DMS153 treated with DMSO at 0.1 percent for 48 hours (cell line): ENCODE measurements at regions not wholly inside any gene's neighbourhood (a gene's known extent, or its start where the extent isn't known, plus 50 kb on each side); places are given as distances from the start of the nearest gene placed in this dataset.

Source experiments
- DNase-seq: peaks from one replicate; lab custom pipeline; 2025; ENCODE audit not compliant: unreplicated experiment; lab: John Stamatoyannopoulos, UW

- peak; percentile 36 for DNase-seq
Measured at GRCh38 chr6:167574431-167575151, 249.7 kb downstream of the TTLL2 start.

- DNase-seq: peak; percentile 36
Measured at GRCh38 chr6:167575158-167575696, 250.3 kb downstream of the TTLL2 start.

GRCh38 chr6:167576050-167576741 lies 250.5 kb upstream of the AFDN start:
- DNase-seq: no peak

- DNase-seq: no peak
Measured at GRCh38 chr6:167576828-167577503, 249.7 kb upstream of the AFDN start.

- DNase-seq: no peak
Measured at GRCh38 chr6:167577891-167578361, 248.8 kb upstream of the AFDN start.

- DNase-seq: no peak
Measured at GRCh38 chr6:167578371-167578901, 248.3 kb upstream of the AFDN start.

- DNase-seq: peak; percentile 44
Measured at GRCh38 chr6:167579806-167580618, 246.7 kb upstream of the AFDN start.

GRCh38 chr6:167580619-167580911 lies 246.1 kb upstream of the AFDN start:
- DNase-seq: peak; percentile 44

- no peak for DNase-seq
Measured at GRCh38 chr6:167581637-167582036, 245.1 kb upstream of the AFDN start.

- DNase-seq: no peak
Measured at GRCh38 chr6:167583412-167583811, 243.3 kb upstream of the AFDN start.

GRCh38 chr6:167588181-167588919 lies 238.4 kb upstream of the AFDN start:
- DNase-seq: no peak

- DNase-seq: no peak
Measured at GRCh38 chr6:167588920-167589614, 237.6 kb upstream of the AFDN start.

- DNase-seq: no peak
Measured at GRCh38 chr6:167589615-167589940, 237.1 kb upstream of the AFDN start.

GRCh38 chr6:167590193-167590592 lies 236.5 kb upstream of the AFDN start:
- DNase-seq: no peak
